ENCODE measurements at regions not wholly inside any gene's neighbourhood (a gene's known extent, or its start where the extent isn't known, plus 50 kb on each side); places are given as distances from the start of the nearest gene placed in this dataset.

DNA sequence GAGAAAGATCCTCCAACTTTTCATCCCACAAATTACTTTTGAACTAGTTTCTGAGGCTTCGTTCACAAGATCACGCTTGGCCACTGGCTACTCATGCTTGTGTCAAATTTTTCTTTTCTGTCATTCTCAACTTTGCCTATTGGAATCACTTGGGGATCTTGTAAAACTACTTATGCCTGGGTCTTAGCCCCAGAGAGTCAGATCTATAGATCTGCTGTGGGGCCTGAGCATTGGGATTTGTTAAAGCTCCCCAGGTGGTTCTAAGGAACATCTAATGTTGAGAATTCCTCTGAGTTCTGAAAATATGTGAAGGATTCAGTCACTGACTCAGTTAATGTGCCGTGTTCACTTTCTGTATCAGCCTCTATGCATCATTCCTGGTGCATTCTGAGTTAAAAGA is 71.7 kb upstream of the VGLL3 start (continued):
- TF ChIP-seq NR3C1 (CRISPR knock-in tag; conservative IDR thresholded peaks at IDR 0.05; ENCODE audit: low read depth) (no peak), IRF2 (CRISPR knock-in tag; IDR thresholded peaks at IDR 0.05; ENCODE audit: borderline replicate concordance, low read depth) (no peak), NR1H2 (CRISPR knock-in tag; IDR thresholded peaks at IDR 0.05) (no peak)
- TF ChIP-seq, protein P1, sequence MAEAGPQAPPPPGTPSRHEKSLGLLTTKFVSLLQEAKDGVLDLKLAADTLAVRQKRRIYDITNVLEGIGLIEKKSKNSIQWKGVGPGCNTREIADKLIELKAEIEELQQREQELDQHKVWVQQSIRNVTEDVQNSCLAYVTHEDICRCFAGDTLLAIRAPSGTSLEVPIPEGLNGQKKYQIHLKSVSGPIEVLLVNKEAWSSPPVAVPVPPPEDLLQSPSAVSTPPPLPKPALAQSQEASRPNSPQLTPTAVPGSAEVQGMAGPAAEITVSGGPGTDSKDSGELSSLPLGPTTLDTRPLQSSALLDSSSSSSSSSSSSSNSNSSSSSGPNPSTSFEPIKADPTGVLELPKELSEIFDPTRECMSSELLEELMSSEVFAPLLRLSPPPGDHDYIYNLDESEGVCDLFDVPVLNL (CRISPR knock-in tag; IDR thresholded peaks at IDR 0.05; ENCODE audit: borderline replicate concordance, low read depth): no peak
- TF ChIP-seq, protein P2, sequence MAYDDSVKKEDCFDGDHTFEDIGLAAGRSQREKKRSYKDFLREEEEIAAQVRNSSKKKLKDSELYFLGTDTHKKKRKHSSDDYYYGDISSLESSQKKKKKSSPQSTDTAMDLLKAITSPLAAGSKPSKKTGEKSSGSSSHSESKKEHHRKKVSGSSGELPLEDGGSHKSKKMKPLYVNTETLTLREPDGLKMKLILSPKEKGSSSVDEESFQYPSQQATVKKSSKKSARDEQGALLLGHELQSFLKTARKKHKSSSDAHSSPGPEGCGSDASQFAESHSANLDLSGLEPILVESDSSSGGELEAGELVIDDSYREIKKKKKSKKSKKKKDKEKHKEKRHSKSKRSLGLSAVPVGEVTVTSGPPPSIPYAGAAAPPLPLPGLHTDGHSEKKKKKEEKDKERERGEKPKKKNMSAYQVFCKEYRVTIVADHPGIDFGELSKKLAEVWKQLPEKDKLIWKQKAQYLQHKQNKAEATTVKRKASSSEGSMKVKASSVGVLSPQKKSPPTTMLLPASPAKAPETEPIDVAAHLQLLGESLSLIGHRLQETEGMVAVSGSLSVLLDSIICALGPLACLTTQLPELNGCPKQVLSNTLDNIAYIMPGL (CRISPR knock-in tag; IDR thresholded peaks at IDR 0.05): no peak

DNA sequence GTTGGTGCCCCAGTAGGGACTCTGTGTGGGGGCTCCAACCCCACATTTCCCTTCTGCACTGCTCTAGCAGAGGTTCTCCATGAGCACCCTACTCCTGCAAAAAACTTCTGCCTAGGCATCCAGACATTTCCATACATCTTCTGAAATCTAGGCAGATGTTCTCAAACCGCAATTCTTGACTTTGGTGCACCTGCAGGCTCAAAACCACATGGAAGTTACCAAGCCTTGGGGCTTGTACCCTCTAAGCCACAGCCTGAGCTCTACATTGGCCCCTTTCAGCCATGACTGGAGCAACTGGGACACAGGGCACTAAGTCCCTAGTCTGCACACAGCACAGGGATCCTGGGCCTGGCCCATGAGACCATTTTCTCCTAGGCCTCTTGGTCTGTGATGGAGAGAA is 66.5 kb upstream of the VGLL3 start:
- H3K9me3 Mint-ChIP-seq: peaks cover 29% of the 10 kb centered on the region
- no peak overlapping the region for H3K4me3 Mint-ChIP-seq
- DNase-seq (ENCODE audit: low spot score): no peak
- peaks cover 6% of the 10 kb centered on the region for H3K36me3 Mint-ChIP-seq
- peaks cover 3% of the 10 kb centered on the region for H3K27me3 Mint-ChIP-seq (ENCODE audit: low read depth)
- H3K4me1 Mint-ChIP-seq: peaks cover 3% of the 10 kb centered on the region; the same call in 1 of the 2 replicates
- ChIA-PET CTCF (no interaction called here), POLR2A (no interaction called here)
- TF ChIP-seq ZNF416 (CRISPR knock-in tag; IDR thresholded peaks at IDR 0.05): no peak
- no peak for ATAC-seq
- H3K27ac Mint-ChIP-seq: no peak overlapping the region

DNA sequence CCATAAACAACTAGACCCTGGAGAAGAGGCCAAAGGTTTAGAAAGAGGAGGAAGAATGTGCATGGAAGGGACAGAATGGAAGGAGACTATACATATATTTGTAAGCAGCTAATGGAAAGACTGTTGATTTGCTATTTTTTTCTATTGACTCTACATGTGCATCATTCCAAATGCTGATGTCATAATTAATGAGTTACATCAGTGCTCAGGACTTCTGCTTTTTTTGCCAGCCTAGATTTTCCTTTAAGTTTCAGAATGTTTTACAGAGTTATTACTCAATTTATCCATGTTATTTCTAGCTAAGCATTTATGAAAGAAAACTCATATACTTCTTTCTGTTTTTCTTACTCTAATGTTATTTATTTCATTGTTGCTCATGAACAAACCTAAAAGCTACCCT is 62.6 kb upstream of the VGLL3 start:
- no peak for DNase-seq (ENCODE audit: low spot score)
- peaks cover 5% of the 10 kb centered on the region; the same call in 1 of the 2 replicates for H3K4me1 Mint-ChIP-seq
- H3K36me3 Mint-ChIP-seq: peaks cover 6% of the 10 kb centered on the region
- H3K4me3 Mint-ChIP-seq: no peak overlapping the region
- H3K27ac Mint-ChIP-seq: no peak overlapping the region
- no peak for ATAC-seq
- peaks cover 8% of the 10 kb centered on the region for H3K27me3 Mint-ChIP-seq (ENCODE audit: low read depth)
- no peak for TF ChIP-seq RORB (CRISPR knock-in tag; IDR thresholded peaks at IDR 0.05)
- no peak for TF ChIP-seq SMAD3 (CRISPR knock-in tag; IDR thresholded peaks at IDR 0.05; ENCODE audit: borderline replicate concordance)
- no peak for TF ChIP-seq ZNF416 (CRISPR knock-in tag; IDR thresholded peaks at IDR 0.05)
- TF ChIP-seq NR1H2 (CRISPR knock-in tag; IDR thresholded peaks at IDR 0.05): no peak
- TF ChIP-seq, protein P3, sequence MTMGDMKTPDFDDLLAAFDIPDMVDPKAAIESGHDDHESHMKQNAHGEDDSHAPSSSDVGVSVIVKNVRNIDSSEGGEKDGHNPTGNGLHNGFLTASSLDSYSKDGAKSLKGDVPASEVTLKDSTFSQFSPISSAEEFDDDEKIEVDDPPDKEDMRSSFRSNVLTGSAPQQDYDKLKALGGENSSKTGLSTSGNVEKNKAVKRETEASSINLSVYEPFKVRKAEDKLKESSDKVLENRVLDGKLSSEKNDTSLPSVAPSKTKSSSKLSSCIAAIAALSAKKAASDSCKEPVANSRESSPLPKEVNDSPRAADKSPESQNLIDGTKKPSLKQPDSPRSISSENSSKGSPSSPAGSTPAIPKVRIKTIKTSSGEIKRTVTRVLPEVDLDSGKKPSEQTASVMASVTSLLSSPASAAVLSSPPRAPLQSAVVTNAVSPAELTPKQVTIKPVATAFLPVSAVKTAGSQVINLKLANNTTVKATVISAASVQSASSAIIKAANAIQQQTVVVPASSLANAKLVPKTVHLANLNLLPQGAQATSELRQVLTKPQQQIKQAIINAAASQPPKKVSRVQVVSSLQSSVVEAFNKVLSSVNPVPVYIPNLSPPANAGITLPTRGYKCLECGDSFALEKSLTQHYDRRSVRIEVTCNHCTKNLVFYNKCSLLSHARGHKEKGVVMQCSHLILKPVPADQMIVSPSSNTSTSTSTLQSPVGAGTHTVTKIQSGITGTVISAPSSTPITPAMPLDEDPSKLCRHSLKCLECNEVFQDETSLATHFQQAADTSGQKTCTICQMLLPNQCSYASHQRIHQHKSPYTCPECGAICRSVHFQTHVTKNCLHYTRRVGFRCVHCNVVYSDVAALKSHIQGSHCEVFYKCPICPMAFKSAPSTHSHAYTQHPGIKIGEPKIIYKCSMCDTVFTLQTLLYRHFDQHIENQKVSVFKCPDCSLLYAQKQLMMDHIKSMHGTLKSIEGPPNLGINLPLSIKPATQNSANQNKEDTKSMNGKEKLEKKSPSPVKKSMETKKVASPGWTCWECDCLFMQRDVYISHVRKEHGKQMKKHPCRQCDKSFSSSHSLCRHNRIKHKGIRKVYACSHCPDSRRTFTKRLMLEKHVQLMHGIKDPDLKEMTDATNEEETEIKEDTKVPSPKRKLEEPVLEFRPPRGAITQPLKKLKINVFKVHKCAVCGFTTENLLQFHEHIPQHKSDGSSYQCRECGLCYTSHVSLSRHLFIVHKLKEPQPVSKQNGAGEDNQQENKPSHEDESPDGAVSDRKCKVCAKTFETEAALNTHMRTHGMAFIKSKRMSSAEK (CRISPR knock-in tag; IDR thresholded peaks at IDR 0.05; ENCODE audit: borderline replicate concordance): no peak
- no peak for TF ChIP-seq GABPB1 (CRISPR knock-in tag; IDR thresholded peaks at IDR 0.05)
- TF ChIP-seq, protein P1 (CRISPR knock-in tag; IDR thresholded peaks at IDR 0.05; ENCODE audit: borderline replicate concordance, low read depth): no peak
- TF ChIP-seq NFATC4 (CRISPR knock-in tag; IDR thresholded peaks at IDR 0.05): no peak
- no peak for TF ChIP-seq CBFB (CRISPR knock-in tag; IDR thresholded peaks at IDR 0.05; ENCODE audit: low read depth)
- TF ChIP-seq ZNF423 (CRISPR knock-in tag; IDR thresholded peaks at IDR 0.05): no peak
- TF ChIP-seq, protein P4, sequence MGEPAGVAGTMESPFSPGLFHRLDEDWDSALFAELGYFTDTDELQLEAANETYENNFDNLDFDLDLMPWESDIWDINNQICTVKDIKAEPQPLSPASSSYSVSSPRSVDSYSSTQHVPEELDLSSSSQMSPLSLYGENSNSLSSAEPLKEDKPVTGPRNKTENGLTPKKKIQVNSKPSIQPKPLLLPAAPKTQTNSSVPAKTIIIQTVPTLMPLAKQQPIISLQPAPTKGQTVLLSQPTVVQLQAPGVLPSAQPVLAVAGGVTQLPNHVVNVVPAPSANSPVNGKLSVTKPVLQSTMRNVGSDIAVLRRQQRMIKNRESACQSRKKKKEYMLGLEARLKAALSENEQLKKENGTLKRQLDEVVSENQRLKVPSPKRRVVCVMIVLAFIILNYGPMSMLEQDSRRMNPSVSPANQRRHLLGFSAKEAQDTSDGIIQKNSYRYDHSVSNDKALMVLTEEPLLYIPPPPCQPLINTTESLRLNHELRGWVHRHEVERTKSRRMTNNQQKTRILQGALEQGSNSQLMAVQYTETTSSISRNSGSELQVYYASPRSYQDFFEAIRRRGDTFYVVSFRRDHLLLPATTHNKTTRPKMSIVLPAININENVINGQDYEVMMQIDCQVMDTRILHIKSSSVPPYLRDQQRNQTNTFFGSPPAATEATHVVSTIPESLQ (CRISPR knock-in tag; IDR thresholded peaks at IDR 0.05): no peak
- no peak for TF ChIP-seq ZNF232 (CRISPR knock-in tag; IDR thresholded peaks at IDR 0.05)
- CTCF ChIA-PET: no interaction called here
- H3K9me3 Mint-ChIP-seq: peaks cover 26% of the 10 kb centered on the region
- POLR2A ChIA-PET: no interaction called here
